DOHH2 (cell line): ENCODE measurements at regions not wholly inside any gene's neighbourhood (a gene's known extent, or its start where the extent isn't known, plus 50 kb on each side); places are given as distances from the start of the nearest gene placed in this dataset.

Experiments
- H3F3A ChIP-seq: fragments of 200-600 bp; sonication (generic), shearing (Covaris generic); 2 replicates; pipeline ENCODE4 v1.6.0; 2016; ENCODE audit warnings: antibody characterized with exemption, mild to moderate bottlenecking; ENCODE audit not compliant: control insufficient read depth, insufficient read depth
- H3K27ac ChIP-seq: fragments of 200-600 bp; sonication (generic); 2 replicates; pipeline ENCODE4 v1.5.1; 2014; ENCODE audit warnings: low read depth, mild to moderate bottlenecking, low read length, moderate library complexity
- H3K27me3 ChIP-seq: fragments of 200-600 bp; sonication (generic); 2 replicates; pipeline ENCODE4 v1.6.1; 2014; ENCODE audit warnings: mild to moderate bottlenecking, low read length, mixed read lengths; ENCODE audit not compliant: control insufficient read depth
- H3K36me3 ChIP-seq: fragments of 200-600 bp; sonication (generic); 2 replicates; pipeline ENCODE4 v1.6.1; 2014; ENCODE audit warnings: mild to moderate bottlenecking, low read length, moderate library complexity, mixed read lengths; ENCODE audit not compliant: control insufficient read depth
- H3K4me1 ChIP-seq: fragments of 200-600 bp; sonication (generic); 2 replicates; pipeline ENCODE4 v1.6.1; 2014; ENCODE audit warnings: mild to moderate bottlenecking, low read length, mixed read lengths; ENCODE audit not compliant: control insufficient read depth
- H3K4me2 ChIP-seq: fragments of 200-600 bp; sonication (generic); 2 replicates; pipeline ENCODE4 v1.6.0; 2014; ENCODE audit warnings: mild to moderate bottlenecking, low read length, moderate library complexity
- H3K4me3 ChIP-seq: fragments of 200-600 bp; sonication (generic); 2 replicates; pipeline ENCODE4 v1.5.1; 2014; ENCODE audit warnings: mild to moderate bottlenecking, low read length, mixed read lengths
- H3K79me2 ChIP-seq: fragments of 200-600 bp; sonication (generic); 2 replicates; pipeline ENCODE4 v1.6.1; 2014; ENCODE audit warnings: mild to moderate bottlenecking, low read length, mixed read lengths; ENCODE audit not compliant: control insufficient read depth
- H3K9me2 ChIP-seq: fragments of 200-600 bp; sonication (generic); replicated peaks from 2 replicates; pipeline ENCODE4 v1.6.1; 2014; ENCODE audit warnings: mild to moderate bottlenecking, low read length, mixed read lengths; ENCODE audit not compliant: control insufficient read depth
- H3K9me3 ChIP-seq: fragments of 200-600 bp; sonication (generic); 2 replicates; pipeline ENCODE4 v1.6.1; 2014; ENCODE audit warnings: antibody characterized with exemption, low read length, mixed read lengths; ENCODE audit not compliant: control insufficient read depth, insufficient read depth
- H4K20me1 ChIP-seq: fragments of 200-600 bp; sonication (generic); 2 replicates; pipeline ENCODE4 v1.6.0; 2014; ENCODE audit warnings: low read depth, mild to moderate bottlenecking, antibody characterized with exemption, low read length, moderate library complexity; ENCODE audit not compliant: control insufficient read depth, insufficient read depth
- EZH2phosphoT487 ChIP-seq: fragments of 200-600 bp; sonication (generic); IDR thresholded peaks from 2 replicates; pipeline ENCODE4 v1.6.1; 2017; ENCODE audit warnings: borderline replicate concordance, mild to moderate bottlenecking, antibody characterized with exemption, low read length, moderate library complexity, mixed read lengths
- TF ChIP-seq, protein P1 (sequence below): fragments of 200-600 bp; sonication (generic); IDR thresholded peaks from one replicate; pipeline ENCODE4 v1.5.1; 2014; ENCODE audit warnings: antibody characterized with exemption, mild to moderate bottlenecking, low read depth, low read length; ENCODE audit not compliant: poor library complexity, severe bottlenecking

GRCh38 chr13:22289711-22290110 lies 618.8 kb downstream of the FGF9 start:
- Histone ChIP-seq H3K4me1 (no peaks in the 10 kb centered on the region), H3K4me3 (no peak overlapping the region)
- TF ChIP-seq, protein P1, sequence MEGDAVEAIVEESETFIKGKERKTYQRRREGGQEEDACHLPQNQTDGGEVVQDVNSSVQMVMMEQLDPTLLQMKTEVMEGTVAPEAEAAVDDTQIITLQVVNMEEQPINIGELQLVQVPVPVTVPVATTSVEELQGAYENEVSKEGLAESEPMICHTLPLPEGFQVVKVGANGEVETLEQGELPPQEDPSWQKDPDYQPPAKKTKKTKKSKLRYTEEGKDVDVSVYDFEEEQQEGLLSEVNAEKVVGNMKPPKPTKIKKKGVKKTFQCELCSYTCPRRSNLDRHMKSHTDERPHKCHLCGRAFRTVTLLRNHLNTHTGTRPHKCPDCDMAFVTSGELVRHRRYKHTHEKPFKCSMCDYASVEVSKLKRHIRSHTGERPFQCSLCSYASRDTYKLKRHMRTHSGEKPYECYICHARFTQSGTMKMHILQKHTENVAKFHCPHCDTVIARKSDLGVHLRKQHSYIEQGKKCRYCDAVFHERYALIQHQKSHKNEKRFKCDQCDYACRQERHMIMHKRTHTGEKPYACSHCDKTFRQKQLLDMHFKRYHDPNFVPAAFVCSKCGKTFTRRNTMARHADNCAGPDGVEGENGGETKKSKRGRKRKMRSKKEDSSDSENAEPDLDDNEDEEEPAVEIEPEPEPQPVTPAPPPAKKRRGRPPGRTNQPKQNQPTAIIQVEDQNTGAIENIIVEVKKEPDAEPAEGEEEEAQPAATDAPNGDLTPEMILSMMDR = no peak
- TF ChIP-seq EZH2phosphoT487 = no peak

GRCh38 chr13:22298530-22298929 lies 627.7 kb downstream of the FGF9 start:
- Histone ChIP-seq H3K36me3 (no peaks in the 10 kb centered on the region), H3K4me3 (no peak overlapping the region), H3K79me2 (no peaks in the 10 kb centered on the region), H4K20me1 (no peaks in the 10 kb centered on the region), H3K27ac (no peak overlapping the region), H3K4me2 (no peak overlapping the region), H3K4me1 (no peaks in the 10 kb centered on the region), H3K9me3 (peaks cover 6% of the 10 kb centered on the region; the same call in 1 of the 2 replicates), H3F3A (no peaks in the 10 kb centered on the region), H3K27me3 (no peaks in the 10 kb centered on the region), H3K9me2 (no peaks in the 10 kb centered on the region)
- no peak for TF ChIP-seq EZH2phosphoT487
- TF ChIP-seq, protein P1 = no peak

More at GRCh38 chr13:22289711-22290110, 618.8 kb downstream of the FGF9 start:
- no peaks in the 10 kb centered on the region for H4K20me1 ChIP-seq
- no peaks in the 10 kb centered on the region for H3K9me2 ChIP-seq
- H3K36me3 ChIP-seq = no peaks in the 10 kb centered on the region
- no peaks in the 10 kb centered on the region; the same call in 1 of the 2 replicates for H3K9me3 ChIP-seq
- H3F3A ChIP-seq = no peaks in the 10 kb centered on the region
- no peaks in the 10 kb centered on the region for H3K27me3 ChIP-seq
- H3K27ac ChIP-seq = no peak overlapping the region
- H3K79me2 ChIP-seq = no peaks in the 10 kb centered on the region
- no peak overlapping the region for H3K4me2 ChIP-seq

DNA sequence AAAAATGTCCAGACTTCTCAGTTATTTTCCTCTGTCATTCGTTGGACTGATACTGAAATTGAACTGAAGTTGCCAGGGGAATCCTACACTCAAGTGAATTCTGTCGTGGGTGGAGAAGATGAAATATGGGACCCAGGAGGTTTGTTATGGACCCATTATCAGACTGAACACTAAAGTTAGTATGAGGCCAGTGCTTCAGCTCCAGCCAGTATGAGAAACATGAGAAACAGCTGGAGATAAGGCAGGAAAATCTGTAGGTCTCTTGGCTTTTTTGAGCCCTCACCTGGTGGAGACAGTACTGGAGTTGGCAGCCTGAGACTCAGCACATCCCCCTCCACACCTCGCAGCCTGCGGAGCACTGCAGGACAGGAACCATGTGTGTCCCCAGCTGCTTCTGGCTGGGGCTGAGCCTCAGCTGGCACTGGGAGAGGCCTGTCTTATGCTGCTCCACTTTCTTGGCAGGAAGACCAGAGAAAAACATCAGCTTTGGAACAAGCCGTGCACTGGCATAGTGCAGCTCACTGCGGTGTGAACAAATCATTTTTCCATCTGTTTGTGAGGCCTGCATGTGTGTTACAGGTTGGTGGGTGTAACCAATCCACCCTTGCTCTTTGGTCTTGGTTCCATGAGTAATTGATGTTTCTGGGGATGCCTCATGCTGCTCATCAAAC lies 641.0 kb downstream of the FGF9 start:
- Histone ChIP-seq H3K79me2 (no peaks in the 10 kb centered on the region), H3K4me3 (no peak overlapping the region), H3F3A (no peaks in the 10 kb centered on the region), H3K4me2 (no peak overlapping the region), H3K27me3 (no peaks in the 10 kb centered on the region), H3K9me3 (peaks cover 3% of the 10 kb centered on the region; the same call in 1 of the 2 replicates), H3K9me2 (no peaks in the 10 kb centered on the region; the same call in 1 of the 2 replicates), H3K36me3 (no peaks in the 10 kb centered on the region), H3K27ac (no peak overlapping the region), H4K20me1 (no peaks in the 10 kb centered on the region), H3K4me1 (no peaks in the 10 kb centered on the region)
- TF ChIP-seq, protein P1 = no peak
- no peak for TF ChIP-seq EZH2phosphoT487
